H1 (cell line): ENCODE measurements at regions not wholly inside any gene's neighbourhood (a gene's known extent, or its start where the extent isn't known, plus 50 kb on each side); places are given as distances from the start of the nearest gene placed in this dataset.

Experiments
- CEBPB ChIP-seq: IDR thresholded peaks from 2 replicates; pipeline ENCODE4 v1.6.1; 2012; ENCODE audit warnings: low read depth, low read length
- CREB1 ChIP-seq: IDR thresholded peaks from 2 replicates; pipeline ENCODE4 v1.6.1; 2012; ENCODE audit warnings: inconsistent platforms
- EZH2 ChIP-seq: fragments of 200-600 bp; sonication (generic); IDR thresholded peaks from 2 replicates; pipeline ENCODE4 v1.7.1; 2012; ENCODE audit warnings: low read depth, mild to moderate bottlenecking, moderate library complexity, low read length, inconsistent platforms; ENCODE audit not compliant: severe bottlenecking
- FOSL1 ChIP-seq: IDR thresholded peaks from 2 replicates; pipeline ENCODE4 v1.6.1; 2011; ENCODE audit warnings: mild to moderate bottlenecking, low read depth, low read length, moderate library complexity; ENCODE audit not compliant: insufficient read depth
- JUN ChIP-seq: IDR thresholded peaks from 2 replicates; pipeline ENCODE4 v1.6.1; 2011; ENCODE audit warnings: low read depth, mild to moderate bottlenecking, improper control_type of control experiment, low read length
- NANOG ChIP-seq: IDR thresholded peaks from 2 replicates; pipeline ENCODE4 v1.6.1; 2011; ENCODE audit warnings: low read length, low read depth, mild to moderate bottlenecking, inconsistent platforms; ENCODE audit not compliant: insufficient read depth, poor library complexity, severe bottlenecking
- POU5F1 ChIP-seq: IDR thresholded peaks from 2 replicates; pipeline ENCODE4 v1.6.1; 2011; ENCODE audit warnings: low read depth, mild to moderate bottlenecking, low read length, moderate library complexity
- RNF2 ChIP-seq: fragments of 200-900, 300-1000 bp; sonication (generic); IDR thresholded peaks from 2 replicates; pipeline ENCODE4 v1.7.1; 2016; ENCODE audit warnings: borderline replicate concordance, low read depth, mild to moderate bottlenecking, antibody characterized with exemption, low read length; ENCODE audit not compliant: poor library complexity, severe bottlenecking; ENCODE audit errors: missing control alignments
- TAF1 ChIP-seq: IDR thresholded peaks from 2 replicates; pipeline ENCODE4 v1.6.1; 2011; ENCODE audit warnings: mild to moderate bottlenecking, low read depth, low read length
- TF ChIP-seq, protein P1 (sequence below), 3 experiments: IDR thresholded peaks; 1 replicate in 2 of 3; 2 replicates in 1 of 3; pipeline versions ENCODE4 v1.5.1 to v1.6.1; 2011; ENCODE audit warnings: low read length in 3 of 3, mild to moderate bottlenecking in 3 of 3, inconsistent platforms in 2 of 3, low read depth in 1 of 3, moderate library complexity in 1 of 3; ENCODE audit not compliant: insufficient read depth in 1 of 3; ENCODE audit errors: control extremely low read depth in 1 of 3

DNA sequence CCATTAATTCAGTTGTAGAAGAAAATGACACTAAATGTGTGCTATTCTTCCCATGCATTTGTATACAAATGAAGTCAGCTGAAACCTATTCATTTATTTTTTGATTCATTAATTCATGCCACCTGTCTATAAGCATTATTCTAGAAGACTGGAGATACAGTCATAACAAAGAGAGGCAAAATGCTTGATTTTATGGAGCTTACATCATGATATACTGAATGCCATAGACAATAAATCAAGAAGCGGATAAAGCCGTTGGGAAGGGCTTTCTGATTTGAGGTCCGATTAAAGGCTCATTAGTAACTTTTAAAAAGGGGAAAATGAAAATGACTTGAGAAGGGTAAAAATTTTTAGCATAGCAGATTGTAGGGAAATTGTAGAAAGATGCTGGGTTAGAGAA is 494.9 kb downstream of the RERGL start:
- TF ChIP-seq NANOG (no peak), POU5F1 (no peak), RNF2 (no peak), JUN (no peak), TAF1 (no peak), FOSL1 (no peak), CEBPB (no peak), CREB1 (no peak), EZH2 (no peak)
- TF ChIP-seq, protein P1, sequence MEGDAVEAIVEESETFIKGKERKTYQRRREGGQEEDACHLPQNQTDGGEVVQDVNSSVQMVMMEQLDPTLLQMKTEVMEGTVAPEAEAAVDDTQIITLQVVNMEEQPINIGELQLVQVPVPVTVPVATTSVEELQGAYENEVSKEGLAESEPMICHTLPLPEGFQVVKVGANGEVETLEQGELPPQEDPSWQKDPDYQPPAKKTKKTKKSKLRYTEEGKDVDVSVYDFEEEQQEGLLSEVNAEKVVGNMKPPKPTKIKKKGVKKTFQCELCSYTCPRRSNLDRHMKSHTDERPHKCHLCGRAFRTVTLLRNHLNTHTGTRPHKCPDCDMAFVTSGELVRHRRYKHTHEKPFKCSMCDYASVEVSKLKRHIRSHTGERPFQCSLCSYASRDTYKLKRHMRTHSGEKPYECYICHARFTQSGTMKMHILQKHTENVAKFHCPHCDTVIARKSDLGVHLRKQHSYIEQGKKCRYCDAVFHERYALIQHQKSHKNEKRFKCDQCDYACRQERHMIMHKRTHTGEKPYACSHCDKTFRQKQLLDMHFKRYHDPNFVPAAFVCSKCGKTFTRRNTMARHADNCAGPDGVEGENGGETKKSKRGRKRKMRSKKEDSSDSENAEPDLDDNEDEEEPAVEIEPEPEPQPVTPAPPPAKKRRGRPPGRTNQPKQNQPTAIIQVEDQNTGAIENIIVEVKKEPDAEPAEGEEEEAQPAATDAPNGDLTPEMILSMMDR (IDR thresholded peaks at IDR 0.05; ENCODE audit: control extremely low read depth in 1 of 3, insufficient read depth in 1 of 3, low read depth in 1 of 3, low read length in 3 of 3): no peak
